ENCODE measurements at regions not wholly inside any gene's neighbourhood (a gene's known extent, or its start where the extent isn't known, plus 50 kb on each side); places are given as distances from the start of the nearest gene placed in this dataset.

GRCh38 chr1:173107696-173108095, 57.0 kb upstream of the TNFSF18 start:
- no peak for TF ChIP-seq POLR2A (IDR thresholded peaks at IDR 0.05; ENCODE audit: low read depth, low read length)
- TF ChIP-seq PAX5 (IDR thresholded peaks at IDR 0.05; ENCODE audit: insufficient read depth, low read length, severe bottlenecking), result no peak
- no peak for TF ChIP-seq POLR2AphosphoS5 (IDR thresholded peaks at IDR 0.05; ENCODE audit: low read depth, low read length)
